TTC549 (cell line): ENCODE measurements at regions not wholly inside any gene's neighbourhood (a gene's known extent, or its start where the extent isn't known, plus 50 kb on each side); places are given as distances from the start of the nearest gene placed in this dataset.

Source experiments
- FAIRE-seq: peaks from 2 replicates; lab custom pipeline; 2012; peaks lifted over from hg19 to GRCh38; lab: Jason Lieb, UNC

DNA sequence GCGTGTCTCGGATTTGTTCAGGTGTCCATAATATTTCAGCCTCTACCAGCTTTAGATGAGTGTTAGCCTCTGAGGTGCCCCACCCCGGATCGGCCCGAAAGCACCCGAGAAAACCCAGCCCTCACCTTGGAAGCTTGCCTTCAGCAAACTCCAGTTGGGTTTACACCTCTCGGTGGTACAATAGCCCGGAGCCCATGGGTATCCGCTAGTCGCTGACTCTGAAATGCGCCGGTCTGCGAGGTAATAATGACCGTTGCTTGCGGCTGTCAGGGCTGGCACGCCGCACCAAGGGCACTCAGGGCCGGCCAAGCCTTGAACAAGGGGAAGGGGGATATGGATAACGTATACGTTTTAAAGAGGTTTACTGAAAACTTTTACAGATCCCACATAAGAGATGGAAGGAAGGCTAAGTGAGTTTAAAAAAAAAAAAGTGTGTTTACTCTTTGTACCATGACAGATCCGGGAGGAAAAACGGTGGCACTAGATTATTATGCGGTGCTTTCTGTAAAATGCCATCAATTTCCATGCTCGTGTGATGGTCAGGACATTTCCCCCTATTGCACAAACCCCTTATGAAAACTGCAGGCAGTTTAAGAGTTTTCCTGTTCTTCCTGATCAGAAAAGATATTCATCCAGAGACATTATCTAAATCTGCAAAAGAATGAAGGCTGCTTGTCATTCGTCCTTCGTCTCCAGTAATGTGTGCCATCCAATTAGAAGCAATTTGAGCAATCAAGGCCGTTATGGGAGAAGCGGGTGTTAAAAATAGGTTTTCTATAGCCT, 124.2 kb downstream of the TMEM161B start:
- FAIRE-seq, result no peak

DNA sequence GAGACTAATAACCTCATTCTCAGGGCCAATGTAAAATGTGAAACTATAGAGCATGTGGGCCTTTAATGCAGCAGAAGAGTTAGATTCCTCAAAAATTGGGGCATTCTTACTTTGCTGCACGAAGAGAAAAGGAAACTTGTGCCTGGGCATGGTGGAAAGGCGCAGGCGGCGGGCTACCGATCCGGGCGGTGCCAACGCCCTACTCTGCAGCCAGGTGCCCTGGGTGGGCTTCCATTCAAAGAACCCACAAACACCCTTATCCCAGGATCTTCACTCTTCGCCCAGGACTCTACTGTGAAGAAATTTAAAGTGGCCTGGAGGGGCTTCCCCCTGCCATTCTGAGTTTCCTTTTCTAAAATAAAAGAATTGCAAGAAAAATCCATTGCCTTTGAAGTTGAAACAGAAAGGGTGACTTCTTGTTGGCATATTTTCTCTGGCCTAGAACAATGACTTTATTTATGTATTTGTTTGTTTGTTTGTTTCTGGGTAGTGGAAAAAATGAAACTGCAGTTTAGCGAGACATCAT, 124.9 kb downstream of the TMEM161B start:
- no peak for FAIRE-seq

DNA sequence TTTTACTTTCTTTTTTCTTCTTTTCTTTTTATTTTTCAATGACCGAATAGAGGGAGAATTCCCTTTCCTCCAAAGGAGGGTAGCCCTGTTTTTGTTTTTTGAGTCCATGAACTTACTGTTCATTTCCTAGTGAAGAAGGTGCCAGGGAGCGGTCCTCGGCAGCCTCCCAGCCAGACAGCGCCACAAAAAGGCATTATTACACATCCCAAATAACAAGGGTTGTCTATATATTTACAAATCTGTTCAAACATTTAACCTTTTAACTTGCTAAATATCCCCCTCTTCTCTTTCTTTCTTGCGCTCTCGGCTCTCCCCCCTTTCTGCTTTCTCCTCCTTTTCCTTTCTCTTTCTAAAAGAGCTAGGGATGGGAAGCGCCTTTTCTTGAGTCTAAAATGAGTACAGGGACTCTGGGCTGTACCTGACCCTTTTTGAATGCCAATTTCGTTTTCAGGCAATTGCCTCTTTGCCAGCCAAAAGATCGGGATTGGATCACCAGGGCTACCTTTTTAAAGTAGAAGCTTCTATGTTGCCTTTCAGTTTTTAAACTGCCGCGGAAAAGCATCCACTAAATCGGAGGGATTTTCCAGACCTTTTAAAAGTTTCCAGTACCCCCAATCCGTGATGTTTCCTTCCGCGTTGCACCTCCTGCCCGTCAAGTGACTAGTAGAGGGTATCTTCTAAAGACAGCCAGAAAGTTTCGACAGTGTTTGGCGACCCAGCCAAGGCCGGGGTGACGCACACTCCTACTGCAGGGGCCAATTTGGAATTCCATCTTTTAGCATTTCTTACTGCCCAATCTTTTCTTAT, 125.6 kb downstream of the TMEM161B start:
- FAIRE-seq, result no peak

DNA sequence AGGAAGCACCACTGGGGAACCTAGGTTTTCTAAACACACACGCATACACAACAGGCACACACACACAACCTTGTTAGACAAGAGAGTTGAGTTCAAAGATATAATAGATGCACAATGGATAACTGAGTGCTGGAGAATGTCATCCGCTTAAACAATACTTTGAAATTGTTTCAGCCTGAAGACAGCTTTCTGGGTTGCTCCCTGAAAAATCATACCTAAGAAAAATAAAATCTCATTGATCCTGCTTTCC, 126.1 kb downstream of the TMEM161B start:
- no peak for FAIRE-seq

DNA sequence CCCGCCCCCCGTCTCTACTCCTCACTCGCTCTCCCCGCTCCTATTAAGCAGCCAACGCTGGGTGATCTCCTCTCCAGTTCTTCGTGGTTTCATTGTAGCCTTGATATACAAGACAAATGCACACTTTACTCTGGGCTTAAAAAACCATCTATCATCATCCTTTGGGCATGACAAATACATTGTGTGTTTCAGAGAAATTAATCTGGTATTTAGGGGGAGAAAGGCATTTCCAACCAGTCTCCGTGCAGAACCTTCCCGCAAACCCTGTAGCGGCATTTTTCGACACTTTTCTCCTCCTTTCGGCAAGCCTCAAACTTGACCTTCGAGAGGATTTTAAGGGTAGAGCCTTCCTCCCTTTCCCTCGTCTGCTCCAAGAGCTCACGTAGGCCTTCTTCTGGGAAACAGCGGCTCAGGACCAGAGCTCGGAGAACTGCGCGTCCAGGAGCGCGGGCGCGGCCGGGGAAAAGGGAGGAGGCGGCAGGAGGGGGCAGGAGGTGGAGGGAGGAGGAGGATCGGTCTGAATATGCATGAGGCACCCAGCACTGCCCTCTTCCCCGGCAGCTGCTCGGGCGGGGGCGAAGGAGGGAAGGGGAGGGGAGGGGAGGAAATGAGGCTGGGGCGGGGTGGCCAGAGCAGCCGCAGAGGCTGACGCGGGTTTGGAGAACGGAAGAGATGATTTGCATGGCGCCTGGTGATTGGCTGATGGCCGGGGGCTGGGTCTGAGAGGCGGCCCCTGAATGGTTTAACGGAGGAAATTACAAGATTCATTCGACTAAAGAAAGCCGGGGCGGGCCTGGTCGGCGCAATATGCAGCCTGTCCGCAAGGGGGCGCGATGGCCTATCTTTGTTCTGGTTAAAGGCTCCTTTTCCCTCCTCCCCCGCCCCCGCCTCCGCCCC, 127.5 kb downstream of the TMEM161B start:
- FAIRE-seq, result no peak

DNA sequence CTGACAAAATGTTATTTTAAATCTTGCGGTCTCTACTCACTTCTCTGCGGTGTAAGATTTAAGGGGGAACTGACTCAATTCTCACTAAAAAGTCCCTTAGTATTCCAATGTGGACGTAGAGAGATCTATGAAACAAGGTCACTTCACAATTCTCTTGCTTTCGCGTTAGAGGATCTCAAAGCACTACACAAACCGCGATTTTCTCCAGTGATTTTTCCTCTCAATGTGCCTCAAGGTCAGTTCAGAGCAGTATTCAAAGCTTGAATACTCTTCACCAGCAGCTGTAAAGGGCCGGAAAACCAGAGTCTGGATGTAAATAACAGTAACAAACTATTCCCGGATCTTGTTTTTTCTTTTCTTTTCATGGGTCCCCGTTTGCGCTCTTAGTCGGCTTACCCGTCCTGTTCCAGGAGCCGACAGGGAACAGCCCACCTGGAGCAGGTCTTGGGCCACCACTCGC, 128.2 kb downstream of the TMEM161B start:
- FAIRE-seq, result no peak

DNA sequence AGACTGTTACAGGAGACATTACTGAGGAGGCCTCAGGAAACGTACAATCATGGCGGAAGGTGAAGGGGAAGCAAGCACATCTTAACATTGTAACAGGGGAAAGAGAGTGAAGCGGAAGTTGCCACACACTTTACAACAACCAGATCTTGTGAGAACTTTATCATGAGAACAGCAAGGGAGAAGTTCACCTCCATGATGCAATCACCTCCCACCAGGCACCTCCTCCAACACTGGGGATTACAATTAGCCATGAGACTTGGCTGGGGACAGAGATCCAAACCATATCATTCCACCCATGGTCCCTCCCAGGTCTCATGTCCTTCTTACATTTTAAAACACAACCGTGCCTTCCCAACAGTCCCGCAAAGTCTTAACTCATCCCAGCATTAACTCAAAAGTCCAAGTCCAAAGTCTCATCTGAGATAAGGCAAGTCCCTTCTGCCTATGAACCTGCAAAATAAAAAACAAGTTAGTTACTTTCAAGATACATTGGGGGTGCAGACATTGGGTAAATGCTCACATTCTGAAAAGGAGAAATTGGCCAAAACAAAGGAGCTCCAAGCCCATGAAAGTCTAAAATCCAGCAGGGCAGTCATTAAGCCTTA, 138.3 kb downstream of the TMEM161B start:
- no peak for FAIRE-seq

DNA sequence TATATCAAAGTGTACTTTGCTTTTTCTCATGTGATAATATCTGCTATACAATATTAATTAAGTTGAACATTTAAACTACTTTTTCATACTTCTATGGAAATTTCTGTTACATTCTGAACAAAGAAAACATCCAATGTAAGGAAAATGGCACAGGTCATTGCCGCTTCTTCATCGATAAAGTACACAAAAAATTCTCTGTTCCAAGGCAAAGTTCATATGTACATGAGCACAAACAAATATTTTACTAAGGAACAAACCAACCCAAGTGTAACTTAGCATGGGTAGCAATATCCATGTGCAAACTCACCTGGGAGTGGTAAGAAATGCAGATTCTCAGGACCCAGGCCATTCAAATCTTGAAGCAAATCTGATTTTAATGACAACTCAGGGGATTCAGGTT, 139.8 kb downstream of the TMEM161B start:
- FAIRE-seq, result no peak

DNA sequence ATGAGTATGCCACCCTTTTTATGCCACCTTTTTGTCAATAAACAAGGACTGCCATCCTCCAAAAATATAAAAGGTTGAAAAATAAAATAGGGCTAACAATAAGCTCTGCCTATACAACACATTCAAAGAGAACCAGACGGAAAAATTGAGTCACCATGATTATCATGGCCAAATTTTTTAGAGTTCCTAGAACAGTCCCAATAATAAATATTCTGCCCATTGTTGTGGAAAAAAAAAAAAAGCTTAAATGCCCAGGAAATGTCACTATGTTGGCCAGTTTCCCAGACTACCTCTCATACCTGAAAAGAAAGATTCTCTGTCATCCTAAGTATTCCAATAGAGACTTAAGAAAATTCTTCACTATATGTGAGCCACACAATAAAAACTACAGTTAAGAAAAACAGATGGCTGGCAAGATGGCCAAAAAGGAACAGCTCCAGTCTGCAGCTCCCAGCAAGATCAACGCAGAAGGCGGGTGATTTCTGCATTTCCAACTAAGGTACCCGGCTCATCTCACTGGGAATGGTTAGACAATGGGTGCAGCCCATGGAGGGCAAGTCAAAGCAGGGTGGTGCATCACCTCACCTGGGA, 149.0 kb downstream of the TMEM161B start:
- no peak for FAIRE-seq

DNA sequence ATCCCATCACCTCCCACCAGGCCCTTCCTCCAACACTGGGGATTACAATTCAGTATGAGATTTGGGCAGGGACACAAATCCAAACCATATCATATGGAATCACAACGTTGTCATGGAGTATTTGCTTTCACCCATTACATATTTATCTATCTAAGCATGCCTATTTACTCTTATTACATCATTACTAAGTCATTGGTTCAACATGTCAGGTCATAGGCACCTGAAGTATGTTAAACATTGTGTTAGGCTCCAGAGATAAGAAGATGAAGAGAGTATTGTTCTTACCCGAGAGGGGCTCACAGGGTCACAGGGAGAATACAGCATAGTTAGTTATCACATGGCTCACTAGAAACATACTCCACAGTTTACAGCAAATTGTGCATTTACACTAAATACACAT, 150.5 kb downstream of the TMEM161B start:
- FAIRE-seq, result no peak

DNA sequence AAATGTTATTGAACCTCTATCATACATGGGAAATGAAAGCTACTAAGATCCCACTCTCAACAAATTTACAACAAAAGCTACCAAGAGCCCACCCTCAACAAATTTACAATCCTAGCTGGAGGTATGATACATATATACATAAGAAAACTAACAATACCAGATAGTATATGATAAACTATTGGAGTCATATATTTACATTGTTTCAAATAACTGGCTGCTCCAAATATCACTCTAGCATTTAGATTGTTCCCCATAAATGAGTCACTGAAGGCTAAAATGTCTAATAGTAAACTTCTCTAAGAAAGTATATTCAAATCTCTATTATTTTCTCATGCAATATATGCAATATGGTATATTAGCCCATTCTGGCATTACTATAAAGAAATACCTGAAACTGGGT, 151.1 kb downstream of the TMEM161B start:
- no peak for FAIRE-seq

DNA sequence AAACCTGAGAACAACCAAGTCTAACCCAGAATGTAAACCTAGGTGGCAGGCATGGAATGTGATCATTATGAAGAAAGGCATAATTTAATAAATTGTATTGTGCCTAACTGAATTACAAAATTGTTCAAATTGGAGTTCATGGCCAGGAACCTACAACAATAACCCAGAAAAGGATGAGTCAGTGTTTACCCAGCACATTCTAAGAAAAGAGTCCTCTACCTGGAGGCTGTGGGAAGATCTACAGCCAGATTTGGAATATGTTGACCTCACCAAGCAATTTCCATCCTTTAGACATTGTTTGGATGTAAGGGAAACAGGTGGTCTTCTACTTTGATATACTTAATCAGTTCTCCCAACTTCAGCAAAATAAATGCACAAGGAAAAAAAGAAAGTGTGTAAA, 152.2 kb downstream of the TMEM161B start:
- FAIRE-seq, result no peak

DNA sequence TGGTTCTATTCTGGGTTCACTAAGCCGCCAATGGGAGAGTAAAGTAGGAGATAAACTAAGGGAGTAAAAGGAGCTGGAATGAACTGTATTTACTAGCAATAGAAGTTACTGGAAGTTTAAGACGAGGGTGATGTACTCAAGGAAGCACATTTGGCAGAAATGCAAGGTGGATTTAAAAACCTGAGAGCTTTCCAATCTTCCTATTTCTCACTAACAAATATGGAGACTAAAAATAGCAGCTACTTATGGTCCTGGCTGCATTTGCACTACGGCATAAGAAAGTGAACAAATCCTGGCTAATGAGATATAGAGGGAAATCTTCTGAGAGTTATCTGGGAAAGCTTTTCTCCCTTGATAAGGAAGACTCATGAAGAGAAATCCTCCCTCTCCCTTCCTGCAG, 153.4 kb downstream of the TMEM161B start:
- no peak for FAIRE-seq

DNA sequence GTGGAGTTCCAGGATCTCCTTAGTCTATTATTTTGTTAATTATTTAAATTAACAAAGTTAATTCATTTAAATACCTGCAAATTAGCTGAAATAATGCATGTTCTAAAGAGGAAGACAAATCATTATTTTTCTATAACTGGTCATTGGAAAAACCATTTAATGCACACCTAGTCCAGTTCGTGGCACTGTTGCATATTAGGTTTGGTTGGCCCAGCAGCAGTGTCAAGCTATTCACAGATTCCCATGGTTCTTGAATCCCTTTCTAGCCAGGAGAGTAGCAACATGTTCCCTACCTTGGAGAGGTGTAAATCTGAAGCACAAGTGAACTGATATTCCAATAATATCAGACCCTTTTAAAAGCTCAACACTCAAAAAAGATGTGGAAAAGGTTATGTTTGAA, 155.2 kb downstream of the TMEM161B start:
- FAIRE-seq, result no peak

DNA sequence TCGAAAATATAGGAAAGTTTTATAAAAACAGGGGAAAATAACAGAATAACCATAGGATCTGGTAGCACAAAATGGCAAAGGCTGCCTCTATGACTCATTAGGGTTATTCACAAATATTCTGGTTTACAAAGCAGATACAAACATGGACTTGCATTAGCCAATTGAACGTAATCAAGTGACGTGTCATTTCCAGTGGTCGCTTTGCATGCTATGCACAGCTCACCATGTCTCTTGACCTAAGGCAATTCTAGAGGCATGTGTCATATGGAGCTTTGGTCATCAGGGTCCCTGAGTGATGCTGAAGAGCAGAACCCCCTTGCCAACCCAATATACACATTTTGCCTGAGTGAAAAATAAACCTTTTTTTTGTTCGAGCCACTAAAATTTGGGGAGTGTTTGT, 158.8 kb downstream of the TMEM161B start:
- no peak for FAIRE-seq

DNA sequence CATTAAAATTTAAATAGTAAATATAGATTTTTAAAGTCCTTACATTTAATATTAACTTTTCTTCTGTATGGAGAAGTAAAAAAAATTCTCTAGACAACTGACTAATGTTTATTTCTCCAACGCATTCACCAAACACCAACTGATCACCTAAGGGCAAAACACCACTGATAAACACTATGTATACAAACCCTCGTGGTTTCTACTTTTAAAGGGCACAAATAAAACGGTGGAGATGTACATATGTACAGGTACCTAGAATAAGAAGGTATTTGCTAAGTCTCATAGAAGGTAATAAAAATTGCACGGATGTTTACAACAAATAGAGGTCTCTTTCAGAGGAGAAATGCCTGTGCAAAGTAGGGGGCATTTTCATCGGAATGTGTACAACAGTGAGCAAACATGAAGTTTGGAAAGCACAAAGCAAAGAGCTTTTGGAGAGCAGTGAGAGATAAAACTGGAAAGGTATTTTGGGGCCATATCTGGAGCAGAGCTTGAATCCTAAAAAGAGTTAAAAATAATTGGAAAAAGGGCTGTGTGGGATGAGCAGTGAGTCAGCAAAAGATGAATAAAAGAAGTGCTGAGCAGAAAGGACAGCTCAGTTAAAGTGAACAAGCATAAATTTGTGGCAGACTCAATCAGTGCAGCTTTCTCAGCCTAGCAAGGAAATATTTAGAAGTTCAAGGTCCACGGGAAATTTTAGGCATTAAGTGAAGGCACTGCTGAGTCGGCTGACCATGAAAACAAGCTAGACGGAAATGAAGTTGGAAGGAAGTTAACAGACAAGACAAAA, 160.0 kb downstream of the TMEM161B start:
- no peak for FAIRE-seq

DNA sequence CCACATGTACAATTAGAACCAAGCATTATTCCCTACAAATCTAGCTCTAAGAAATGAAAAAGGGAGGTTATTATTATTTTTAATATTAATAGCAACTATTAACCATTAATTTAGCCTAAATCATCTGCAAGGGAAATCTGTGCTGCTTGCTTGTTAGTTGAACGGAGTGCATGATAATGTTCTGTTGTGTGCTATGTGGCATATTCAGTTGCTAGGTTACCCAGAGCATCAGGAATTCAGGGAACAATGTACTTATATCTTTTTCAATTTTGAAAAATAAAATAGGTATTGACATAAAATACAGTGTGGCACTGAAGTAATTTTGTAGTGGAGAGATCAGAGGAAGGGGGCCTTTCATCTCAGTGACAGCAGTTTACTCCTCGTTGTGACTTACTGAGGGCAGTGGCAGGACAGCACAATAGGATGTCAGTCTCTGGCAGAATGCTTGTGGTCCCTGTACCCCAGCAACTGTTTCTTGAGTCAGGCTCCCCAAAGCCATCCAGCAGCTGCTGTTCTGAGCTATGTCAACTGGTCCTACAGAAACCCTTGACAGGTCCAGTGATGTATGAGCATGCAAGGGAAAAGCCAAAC, 173.6 kb downstream of the TMEM161B start:
- FAIRE-seq, result no peak

DNA sequence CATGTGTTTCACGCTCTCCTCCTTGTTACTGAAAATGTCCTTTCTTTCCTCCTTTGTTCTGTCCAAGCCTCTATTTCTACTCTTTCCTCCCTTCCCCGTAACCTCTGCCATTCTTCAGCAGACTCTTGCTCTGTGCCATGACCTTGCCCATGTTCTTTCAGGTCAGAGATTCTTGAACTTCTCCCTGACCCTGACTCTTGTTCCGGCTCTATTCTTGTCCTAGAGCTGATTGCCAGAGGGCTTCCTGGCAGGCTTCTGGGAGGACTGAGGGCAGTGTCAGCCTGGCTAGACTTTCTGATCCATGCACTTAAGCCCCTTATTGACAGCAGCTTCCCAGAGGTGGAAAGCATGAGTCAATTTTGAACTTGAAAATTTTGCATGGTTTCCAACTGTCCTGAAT, 174.2 kb downstream of the TMEM161B start:
- no peak for FAIRE-seq

DNA sequence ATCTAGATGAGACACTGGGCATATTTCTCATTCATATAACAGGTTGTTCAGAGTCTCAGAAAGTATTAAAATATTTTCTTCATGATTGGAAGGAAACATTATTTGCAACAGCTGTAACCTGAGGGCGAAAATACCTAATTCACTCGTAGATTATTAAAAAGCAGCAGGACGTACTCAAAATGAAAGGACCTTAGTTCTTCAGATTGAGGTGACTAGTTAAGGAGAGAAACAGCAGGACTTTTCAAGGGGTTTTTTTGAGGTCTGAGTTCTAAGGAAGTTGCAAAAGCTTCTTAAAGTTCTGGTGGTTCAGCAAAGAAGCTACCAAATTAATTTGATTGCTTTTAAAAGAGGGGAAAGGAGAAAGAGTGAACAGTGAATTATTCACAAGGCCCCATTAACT, 174.9 kb downstream of the TMEM161B start:
- no peak for FAIRE-seq

DNA sequence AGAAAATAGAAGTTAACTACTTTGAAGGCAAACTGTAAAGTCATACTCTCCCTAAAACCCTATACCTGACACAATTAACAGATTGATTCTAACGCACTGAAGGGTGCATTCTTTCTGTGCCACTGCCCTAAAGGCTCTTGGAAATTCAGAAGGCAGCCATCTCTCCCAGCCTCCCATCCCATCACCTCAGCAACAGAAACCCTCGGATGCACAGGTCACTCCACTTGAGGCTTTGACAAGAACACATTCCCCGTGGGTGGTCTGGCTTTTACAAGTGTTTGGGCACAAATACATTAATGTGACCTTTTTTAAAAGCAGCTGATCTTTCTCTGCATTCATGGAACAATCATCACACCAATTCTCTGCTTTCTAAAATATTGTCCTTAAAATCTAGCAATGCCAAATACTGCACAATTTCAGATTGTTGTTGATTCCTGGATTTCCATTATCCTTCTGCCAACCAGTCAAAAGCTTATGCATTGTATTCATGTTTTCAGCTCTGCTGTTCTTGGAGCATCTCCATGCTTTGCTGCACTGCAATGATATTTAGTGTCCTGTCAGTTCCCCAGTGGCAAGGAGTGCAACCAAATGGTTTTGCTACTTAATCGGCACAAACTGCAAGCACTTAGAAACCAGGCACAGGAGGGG, 175.6 kb downstream of the TMEM161B start:
- no peak for FAIRE-seq
